Retina (tissue), 1 donor: ENCODE measurements at regions not wholly inside any gene's neighbourhood (a gene's known extent, or its start where the extent isn't known, plus 50 kb on each side); places are given as distances from the start of the nearest gene placed in this dataset.

Source experiments
- DNase-seq: peaks from one replicate; pipeline ENCODE4 v3.0.0-alpha.2; 2016

DNA sequence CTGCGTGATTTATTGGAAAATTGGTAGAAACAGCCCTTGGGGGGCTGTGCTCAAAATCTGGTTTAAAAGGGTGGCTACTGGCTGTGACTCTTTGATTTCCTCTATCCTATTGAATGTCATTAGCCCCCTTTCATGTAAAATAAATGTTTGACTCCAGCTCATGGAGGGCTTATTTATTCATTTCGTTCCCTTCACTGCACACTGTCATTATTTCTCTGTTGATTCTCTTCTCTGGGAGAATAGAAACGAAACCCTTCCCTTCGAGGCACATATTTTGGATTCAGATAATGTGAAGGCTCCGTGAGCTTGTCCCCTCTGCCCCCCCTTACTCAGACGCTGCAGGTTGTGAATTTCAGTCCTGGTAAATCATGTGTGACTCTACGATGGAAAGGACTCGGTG lies 203.9 kb upstream of the GPR26 start:
- DNase-seq = no peak

DNA sequence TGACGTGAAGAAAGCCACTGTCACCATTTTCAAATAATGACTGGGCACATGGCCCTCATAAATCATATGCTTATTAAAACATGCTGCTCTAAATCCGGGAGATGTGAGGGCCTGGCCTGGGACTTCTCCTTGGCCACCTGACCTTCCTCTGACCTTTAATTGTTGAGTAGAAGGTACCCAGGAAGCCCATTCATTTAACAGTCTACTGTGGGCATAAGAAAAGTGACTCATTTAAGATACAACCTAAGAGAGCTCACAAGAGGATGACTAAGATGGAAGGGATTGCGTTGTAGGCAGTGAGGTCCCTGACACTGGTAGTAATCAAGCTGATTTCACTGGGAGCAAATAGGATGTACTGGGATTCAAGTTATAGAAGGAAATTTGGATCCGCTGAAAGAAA lies 203.4 kb upstream of the GPR26 start:
- DNase-seq = no peak

- no peak for DNase-seq
Observed at GRCh38 chr10:123463181-123463580, 203.0 kb upstream of the GPR26 start.

DNA sequence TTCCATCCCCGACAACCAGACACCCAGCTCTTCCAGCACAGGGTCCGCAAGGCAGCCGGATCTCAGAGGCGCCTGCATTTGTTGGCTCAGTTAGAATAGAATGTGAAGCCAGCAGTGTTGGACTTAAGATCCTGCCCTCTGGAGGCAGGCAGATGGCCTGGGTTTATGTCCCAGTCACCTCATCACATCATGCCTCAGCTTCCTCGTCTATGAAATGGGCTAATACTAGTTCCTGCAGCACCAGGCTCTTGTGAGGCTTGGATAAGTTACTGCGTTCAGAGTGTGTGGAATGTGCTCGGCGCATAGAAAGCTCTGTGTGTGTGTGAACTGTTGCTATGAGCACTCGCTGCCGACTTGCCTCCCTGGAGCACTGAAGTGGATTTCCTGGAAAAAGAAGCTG lies 202.5 kb upstream of the GPR26 start:
- DNase-seq = no peak

- no peak for DNase-seq
Observed at GRCh38 chr10:123464430-123465323, 201.5 kb upstream of the GPR26 start.

- DNase-seq = no peak
Observed at GRCh38 chr10:123470336-123470921, 195.7 kb upstream of the GPR26 start.

GRCh38 chr10:123471811-123472210 lies 194.3 kb upstream of the GPR26 start:
- no peak for DNase-seq

- DNase-seq = no peak
Observed at GRCh38 chr10:123472606-123473005, 193.5 kb upstream of the GPR26 start.

- DNase-seq = no peak
Observed at GRCh38 chr10:123474700-123475099, 191.5 kb upstream of the GPR26 start.

GRCh38 chr10:123475466-123475865 lies 190.7 kb upstream of the GPR26 start:
- no peak for DNase-seq

- no peak for DNase-seq
Observed at GRCh38 chr10:123478116-123478515, 188.0 kb upstream of the GPR26 start.

- no peak for DNase-seq
Observed at GRCh38 chr10:123479640-123480039, 186.5 kb upstream of the GPR26 start.

- DNase-seq = no peak
Observed at GRCh38 chr10:123480344-123480743, 185.8 kb upstream of the GPR26 start.

GRCh38 chr10:123480845-123481244 lies 185.3 kb upstream of the GPR26 start:
- no peak for DNase-seq

DNA sequence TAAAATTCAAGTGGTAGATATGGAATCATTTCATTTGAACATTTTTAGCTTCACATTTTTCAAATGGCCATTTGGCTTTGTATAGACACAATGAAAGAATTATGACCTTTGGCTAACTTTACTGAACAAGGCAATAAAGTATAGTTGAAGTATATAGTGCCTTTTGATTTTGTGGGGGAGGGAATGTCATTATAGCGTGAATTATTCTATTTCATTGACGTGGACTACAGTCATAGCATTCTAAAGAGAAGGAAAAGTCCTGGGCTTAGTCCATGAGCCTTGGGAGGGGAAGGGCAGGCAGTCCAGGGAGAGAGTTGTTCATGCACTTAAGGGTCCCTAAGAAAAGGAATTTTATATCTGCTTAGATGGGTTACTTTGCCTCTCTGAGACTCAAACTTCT lies 181.4 kb upstream of the GPR26 start:
- no peak for DNase-seq

GRCh38 chr10:123485341-123485960 lies 180.7 kb upstream of the GPR26 start:
- DNase-seq = no peak

GRCh38 chr10:123488436-123488835 lies 177.7 kb upstream of the GPR26 start:
- no peak for DNase-seq

- no peak for DNase-seq
Observed at GRCh38 chr10:123491364-123491763, 174.8 kb upstream of the GPR26 start.

- peak; percentile 65 for DNase-seq
Observed at GRCh38 chr10:123492016-123492415, 174.1 kb upstream of the GPR26 start.

DNA sequence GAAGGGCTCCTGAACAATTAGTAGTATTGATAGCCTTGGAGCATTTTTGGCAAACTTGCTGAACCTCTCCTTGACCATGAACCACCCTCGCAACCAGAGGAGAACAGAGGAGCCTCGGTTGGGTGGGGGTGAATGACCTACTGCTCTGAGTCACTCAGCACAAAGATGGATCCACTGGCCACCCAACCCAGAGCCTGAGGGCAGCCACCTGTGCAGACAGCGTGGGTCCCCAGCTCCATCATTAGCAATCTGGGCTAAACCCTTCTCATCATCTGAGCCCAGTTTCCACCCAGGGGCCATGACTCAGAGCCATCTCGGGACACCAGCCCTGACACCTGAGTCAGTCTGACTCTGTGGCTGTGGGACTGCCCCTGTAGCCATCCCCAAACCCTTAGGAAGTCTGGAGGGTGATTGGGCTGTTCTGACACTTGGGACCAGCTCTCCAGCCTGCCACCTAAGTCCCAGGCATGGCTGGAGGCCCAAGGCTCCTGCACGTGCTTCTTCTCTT lies 171.8 kb upstream of the GPR26 start:
- no peak for DNase-seq

GRCh38 chr10:123496375-123496774 lies 169.8 kb upstream of the GPR26 start:
- no peak for DNase-seq

GRCh38 chr10:123496996-123497660 lies 169.0 kb upstream of the GPR26 start:
- DNase-seq = no peak

- DNase-seq = no peak
Observed at GRCh38 chr10:123500110-123500509, 166.0 kb upstream of the GPR26 start.
